ENCODE measurements at regions not wholly inside any gene's neighbourhood (a gene's known extent, or its start where the extent isn't known, plus 50 kb on each side); places are given as distances from the start of the nearest gene placed in this dataset.

GRCh38 chr11:42800041-42800440 is 511.8 kb upstream of the API5 start:
- no peak overlapping the region for H3K9ac ChIP-seq (ENCODE audit: low read length)
- H3K79me2 ChIP-seq (replicated peaks; ENCODE audit: insufficient read depth, low read length): no peaks in the 10 kb centered on the region
- no peak overlapping the region for H3K4me2 ChIP-seq (ENCODE audit: low read length)
- H3F3A ChIP-seq (ENCODE audit: insufficient read depth, low read length, poor library complexity, severe bottlenecking): no peaks in the 10 kb centered on the region
- H4K20me1 ChIP-seq (ENCODE audit: insufficient read depth): no peaks in the 10 kb centered on the region
- H3K9me3 ChIP-seq (ENCODE audit: low read length): no peaks in the 10 kb centered on the region
- no peak overlapping the region for H2AFZ ChIP-seq (ENCODE audit: low read depth, low read length)
- H3K27me3 ChIP-seq (ENCODE audit: insufficient read depth, low read depth, low read length): no peaks in the 10 kb centered on the region
- no peak overlapping the region for H3K4me3 ChIP-seq (ENCODE audit: low read length)
- no peak overlapping the region for H3K27ac ChIP-seq (ENCODE audit: low read length)
- H3K36me3 ChIP-seq (ENCODE audit: insufficient read depth, low read length): no peaks in the 10 kb centered on the region
- TF ChIP-seq POLR2AphosphoS5 (IDR thresholded peaks at IDR 0.05) (no peak), TAF1 (IDR thresholded peaks at IDR 0.05; ENCODE audit: low read depth) (no peak), MXI1 (conservative IDR thresholded peaks at IDR 0.05; ENCODE audit: poor library complexity, severe bottlenecking) (no peak), EP300 (conservative IDR thresholded peaks at IDR 0.05; ENCODE audit: poor library complexity, severe bottlenecking) (no peak), SMC3 (conservative IDR thresholded peaks at IDR 0.05; ENCODE audit: poor library complexity) (no peak), EZH2 (IDR thresholded peaks at IDR 0.05; ENCODE audit: borderline replicate concordance, insufficient read depth, low read length, poor library complexity, severe bottlenecking) (no peak)
- no peaks in the 10 kb centered on the region for H3K9me2 ChIP-seq (ENCODE audit: insufficient read depth, low read length)

- no peaks in the 10 kb centered on the region for H3K9me3 ChIP-seq (ENCODE audit: low read length)
- no peaks in the 10 kb centered on the region for H3K9me2 ChIP-seq (ENCODE audit: insufficient read depth, low read length)
- no peak overlapping the region for H2AFZ ChIP-seq (ENCODE audit: low read depth, low read length)
- no peak overlapping the region for H3K9ac ChIP-seq (ENCODE audit: low read length)
- H3K36me3 ChIP-seq (ENCODE audit: insufficient read depth, low read length): no peaks in the 10 kb centered on the region
- no peak overlapping the region for H3K27ac ChIP-seq (ENCODE audit: low read length)
- no peaks in the 10 kb centered on the region for H3F3A ChIP-seq (ENCODE audit: insufficient read depth, low read length, poor library complexity, severe bottlenecking)
- no peak overlapping the region for H3K4me3 ChIP-seq (ENCODE audit: low read length)
- no peak overlapping the region for H3K4me2 ChIP-seq (ENCODE audit: low read length)
- H3K79me2 ChIP-seq (replicated peaks; ENCODE audit: insufficient read depth, low read length): no peaks in the 10 kb centered on the region
- no peaks in the 10 kb centered on the region for H4K20me1 ChIP-seq (ENCODE audit: insufficient read depth)
- TF ChIP-seq MXI1 (conservative IDR thresholded peaks at IDR 0.05; ENCODE audit: poor library complexity, severe bottlenecking) (no peak), SMC3 (conservative IDR thresholded peaks at IDR 0.05; ENCODE audit: poor library complexity) (no peak), POLR2AphosphoS5 (IDR thresholded peaks at IDR 0.05) (no peak), RAD21 (conservative IDR thresholded peaks at IDR 0.05) (no peak), TAF1 (IDR thresholded peaks at IDR 0.05; ENCODE audit: low read depth) (no peak), CTCF (IDR thresholded peaks at IDR 0.05; ENCODE audit: poor library complexity, severe bottlenecking) (no peak), EZH2 (IDR thresholded peaks at IDR 0.05; ENCODE audit: borderline replicate concordance, insufficient read depth, low read length, poor library complexity, severe bottlenecking) (no peak)
- H3K27me3 ChIP-seq (ENCODE audit: insufficient read depth, low read depth, low read length): no peaks in the 10 kb centered on the region
Observed at GRCh38 chr11:42802201-42802899, 509.4 kb upstream of the API5 start.

GRCh38 chr11:42806191-42806590 is 505.6 kb upstream of the API5 start:
- Histone ChIP-seq H3K4me3 (ENCODE audit: low read length) (no peak overlapping the region), H3K79me2 (replicated peaks; ENCODE audit: insufficient read depth, low read length) (no peaks in the 10 kb centered on the region), H3K36me3 (ENCODE audit: insufficient read depth, low read length) (no peaks in the 10 kb centered on the region), H3F3A (ENCODE audit: insufficient read depth, low read length, poor library complexity, severe bottlenecking) (no peaks in the 10 kb centered on the region), H4K20me1 (ENCODE audit: insufficient read depth) (no peaks in the 10 kb centered on the region), H3K27me3 (ENCODE audit: insufficient read depth, low read depth, low read length) (no peaks in the 10 kb centered on the region), H3K9ac (ENCODE audit: low read length) (no peak overlapping the region), H2AFZ (ENCODE audit: low read depth, low read length) (no peak overlapping the region), H3K4me2 (ENCODE audit: low read length) (no peak overlapping the region), H3K9me2 (ENCODE audit: insufficient read depth, low read length) (no peaks in the 10 kb centered on the region), H3K27ac (ENCODE audit: low read length) (no peak overlapping the region), H3K9me3 (ENCODE audit: low read length) (no peaks in the 10 kb centered on the region)
- TF ChIP-seq CTCF (IDR thresholded peaks at IDR 0.05; ENCODE audit: poor library complexity, severe bottlenecking): no peak
- TF ChIP-seq MXI1 (conservative IDR thresholded peaks at IDR 0.05; ENCODE audit: poor library complexity, severe bottlenecking): no peak
- no peak for TF ChIP-seq EZH2 (IDR thresholded peaks at IDR 0.05; ENCODE audit: borderline replicate concordance, insufficient read depth, low read length, poor library complexity, severe bottlenecking)
- TF ChIP-seq RAD21 (conservative IDR thresholded peaks at IDR 0.05): no peak
- no peak for TF ChIP-seq REST (IDR thresholded peaks at IDR 0.05; ENCODE audit: borderline replicate concordance)
- TF ChIP-seq EP300 (conservative IDR thresholded peaks at IDR 0.05; ENCODE audit: poor library complexity, severe bottlenecking): no peak
- TF ChIP-seq TAF1 (IDR thresholded peaks at IDR 0.05; ENCODE audit: low read depth): no peak
- TF ChIP-seq POLR2AphosphoS5 (IDR thresholded peaks at IDR 0.05): no peak
- no peak for TF ChIP-seq SMC3 (conservative IDR thresholded peaks at IDR 0.05; ENCODE audit: poor library complexity)
